ENCODE measurements at regions not wholly inside any gene's neighbourhood (a gene's known extent, or its start where the extent isn't known, plus 50 kb on each side); places are given as distances from the start of the nearest gene placed in this dataset.

DNA sequence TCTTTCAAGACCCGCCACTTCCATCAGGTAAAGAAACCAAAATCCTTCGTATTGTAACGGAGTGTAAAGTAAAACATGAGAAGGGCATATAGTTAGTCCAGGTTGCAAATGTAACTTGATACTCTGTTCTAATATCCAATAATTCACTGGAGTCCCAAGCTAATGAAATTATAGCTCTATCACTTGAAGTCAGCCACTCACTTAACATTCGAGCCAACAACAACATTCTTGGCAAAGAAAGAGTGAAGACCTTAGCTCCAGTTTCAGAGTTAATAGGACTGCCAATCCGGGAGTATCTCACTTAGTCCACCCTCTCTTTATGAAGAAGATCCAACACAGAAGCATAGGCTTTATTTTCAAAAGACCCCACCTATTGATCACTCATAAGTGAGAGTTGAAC, 298.0 kb upstream of the SOX11 start:
- TF ChIP-seq BCL3 (IDR thresholded peaks at IDR 0.05) (no peak), NFE2L2 (conservative IDR thresholded peaks at IDR 0.05; ENCODE audit: low read length) (no peak), RARB (CRISPR knock-in tag; IDR thresholded peaks at IDR 0.05) (no peak), MAZ (IDR thresholded peaks at IDR 0.05; ENCODE audit: borderline replicate concordance, low read depth, low read length) (no peak), HOXA7 (CRISPR knock-in tag; IDR thresholded peaks at IDR 0.05) (no peak), FOSB (CRISPR knock-in tag; IDR thresholded peaks at IDR 0.05) (no peak), CHD2 (IDR thresholded peaks at IDR 0.05; ENCODE audit: low read length, partially characterized antibody) (no peak), FOXS1 (CRISPR knock-in tag; IDR thresholded peaks at IDR 0.05) (no peak), ESRRA (IDR thresholded peaks at IDR 0.05; ENCODE audit: borderline replicate concordance, low read length) (no peak), BHLHE40 (IDR thresholded peaks at IDR 0.05; ENCODE audit: low read depth, low read length) (no peak), JUNB (IDR thresholded peaks at IDR 0.05) (no peak), RCOR1 (IDR thresholded peaks at IDR 0.05; ENCODE audit: low read depth, low read length) (no peak), KDM5A (IDR thresholded peaks at IDR 0.05) (no peak), POLR2A (IDR thresholded peaks at IDR 0.05; ENCODE audit: low read length) (no peak), ATOH8 (CRISPR knock-in tag; IDR thresholded peaks at IDR 0.05; ENCODE audit: low read depth) (no peak)
- no peak for ATAC-seq
- CTCF ChIA-PET, result no interaction called here
- WGBS (ENCODE audit: missing lambda C conversion rate), result 5% methylated on average over 5 of the region's 5 CpGs
- no peaks in the 10 kb centered on the region for H3K4me1 ChIP-seq
- no peak overlapping the region for H3K27ac ChIP-seq
- FAIRE-seq, result no peak
- H3K4me3 ChIP-seq, result no peak overlapping the region
- DNase-seq (ENCODE audit: low read depth in 1 of 2, low spot score in 1 of 2), result no peak
- POLR2A ChIA-PET, result no interaction called here
- H3K4me2 ChIP-seq, result no peak overlapping the region
- H3K9me3 ChIP-seq, result no peaks in the 10 kb centered on the region; the same call in 2 of the 3 replicates

DNA sequence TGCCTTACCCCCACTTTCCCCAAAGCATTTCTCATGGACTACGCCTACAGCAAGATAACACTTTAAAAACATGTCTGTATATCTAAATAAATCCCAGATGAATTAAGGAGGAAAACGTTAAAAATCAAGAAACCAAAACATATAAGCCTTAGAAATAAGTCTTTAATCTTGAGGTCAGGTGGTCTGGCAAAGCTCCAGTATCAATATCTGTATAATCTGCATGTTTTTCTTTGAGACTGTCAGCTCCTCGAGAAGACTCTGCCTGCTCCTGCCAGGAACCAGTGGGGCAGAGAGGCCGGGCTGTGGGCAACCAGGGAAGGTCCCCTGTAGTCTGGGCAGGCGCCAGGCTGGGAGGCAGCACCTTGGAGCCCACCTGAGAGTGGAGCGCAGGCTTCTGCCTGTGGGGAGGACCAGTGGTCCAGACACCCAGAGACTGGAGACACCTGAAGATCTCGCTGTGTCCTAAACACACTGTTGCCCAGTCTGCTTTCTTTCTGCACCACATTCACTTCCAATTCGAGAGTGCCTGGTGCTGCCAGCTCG, 291.0 kb upstream of the SOX11 start:
- no peak overlapping the region for H3K4me2 ChIP-seq
- ChIA-PET POLR2A (no interaction called here), CTCF (no interaction called here)
- ATAC-seq, result no peak
- no peak for DNase-seq (ENCODE audit: low read depth in 1 of 2, low spot score in 1 of 2)
- TF ChIP-seq KDM5A (IDR thresholded peaks at IDR 0.05) (no peak), HEYL (CRISPR knock-in tag; IDR thresholded peaks at IDR 0.05) (no peak), ZFP36 (IDR thresholded peaks at IDR 0.05; ENCODE audit: borderline replicate concordance, partially characterized antibody) (no peak), HOXB13 (CRISPR knock-in tag; IDR thresholded peaks at IDR 0.05; ENCODE audit: low read depth) (no peak)
- peaks cover 2% of the 10 kb centered on the region; the same call in 1 of the 3 replicates for H3K9me3 ChIP-seq
- no peak for FAIRE-seq
- no peak overlapping the region for H3K4me3 ChIP-seq
- 8% methylated on average over 9 of the region's 9 CpGs for WGBS (ENCODE audit: missing lambda C conversion rate)
- H3K27ac ChIP-seq, result no peak overlapping the region
- H3K4me1 ChIP-seq, result no peaks in the 10 kb centered on the region

DNA sequence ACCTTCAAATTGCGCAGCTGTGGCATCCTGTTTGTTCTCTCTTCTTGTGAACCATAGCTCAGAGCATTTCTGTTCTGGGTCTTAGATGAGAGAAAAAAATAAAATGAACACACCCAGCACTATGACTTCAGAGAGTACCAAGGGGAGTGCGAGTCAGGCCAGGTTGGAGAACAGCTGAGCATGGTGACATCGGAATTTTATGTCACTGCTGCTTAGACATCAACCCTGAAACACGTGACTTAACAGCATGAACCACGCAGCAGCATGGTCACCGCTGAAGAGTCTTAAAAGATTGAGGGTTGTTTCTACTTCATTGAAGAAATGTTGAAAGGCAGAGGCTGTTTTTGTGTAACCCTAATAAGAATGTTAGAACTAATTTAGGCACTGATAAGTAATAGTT, 288.8 kb upstream of the SOX11 start:
- DNase-seq (ENCODE audit: low read depth in 1 of 2, low spot score in 1 of 2) (no peak), FAIRE-seq (no peak), ATAC-seq (no peak)
- ChIA-PET POLR2A (no interaction called here), CTCF (interaction anchor here (0.6 to 1.1 kb wide), 3 partner anchors 9 to 493 kb away, joined by 3 read pairs; no protein-coding TSS in a partner anchor)
- no peaks in the 10 kb centered on the region for H3K4me1 ChIP-seq
- H3K27ac ChIP-seq, result no peak overlapping the region
- TF ChIP-seq MAFK (IDR thresholded peaks at IDR 0.05; ENCODE audit: partially characterized antibody) (no peak), ZSCAN20 (CRISPR knock-in tag; IDR thresholded peaks at IDR 0.05) (no peak), RCOR1 (IDR thresholded peaks at IDR 0.05; ENCODE audit: low read depth, low read length) (no peak), POLR2A (IDR thresholded peaks at IDR 0.05; ENCODE audit: low read length) (no peak), CEBPB (IDR thresholded peaks at IDR 0.05) (no peak), EHMT2 (IDR thresholded peaks at IDR 0.05; ENCODE audit: low read depth) (no peak), ZC3H11A (IDR thresholded peaks at IDR 0.05) (no peak), FOSL2 (IDR thresholded peaks at IDR 0.05) (no peak), FOSL2 (CRISPR knock-in tag; IDR thresholded peaks at IDR 0.05) (no peak)
- no peak overlapping the region for H3K4me3 ChIP-seq
- under 1% methylated on average over 6 of the region's 6 CpGs for WGBS (ENCODE audit: missing lambda C conversion rate)
- H3K4me2 ChIP-seq, result no peak overlapping the region
- peaks cover 2% of the 10 kb centered on the region; the same call in 1 of the 3 replicates for H3K9me3 ChIP-seq
